ENCODE measurements at regions not wholly inside any gene's neighbourhood (a gene's known extent, or its start where the extent isn't known, plus 50 kb on each side); places are given as distances from the start of the nearest gene placed in this dataset.
"Not testable (repeated sequence)": the region's sequence is repeated elsewhere in the genome, so short reads cannot be mapped to it uniquely, and the experiment has no call there.

DNA sequence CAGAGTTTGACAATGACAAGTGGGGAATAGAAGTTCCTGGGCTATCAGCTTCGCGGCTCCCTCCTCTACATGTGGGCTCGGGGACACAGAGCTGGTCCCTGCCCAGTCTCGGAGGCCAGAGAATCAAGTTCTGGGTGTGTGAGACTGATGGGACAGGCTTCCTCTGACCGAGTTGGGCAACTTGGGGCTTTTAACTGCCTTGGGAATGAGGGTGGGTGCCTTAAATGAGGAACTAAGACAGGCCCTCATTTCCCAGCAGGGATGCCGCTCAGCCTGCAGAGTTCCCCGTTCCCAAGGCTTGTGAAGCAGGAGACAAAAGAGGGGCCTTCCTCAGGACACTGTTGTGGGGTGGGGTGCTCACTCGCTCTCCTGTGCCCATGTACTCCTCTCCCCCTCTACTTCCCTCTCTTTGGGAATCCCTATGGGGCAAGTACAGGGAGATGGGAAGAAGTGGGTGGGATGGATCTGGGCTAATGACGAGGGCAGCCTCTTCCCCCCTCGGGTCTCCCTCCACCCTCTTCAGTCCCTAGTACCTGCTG lies 290.2 kb downstream of the BCL2L11 start:
- ATAC-seq: peak in 1 of 2 donors; percentile 33
- intact Hi-C loops (cut with DNase I); DNase-seq: not testable (repeated sequence)

GRCh38 chr2:111411867-111412681 lies 291.4 kb downstream of the BCL2L11 start:
- intact Hi-C loops (cut with DNase I); DNase-seq: not testable (repeated sequence)
- peak; percentile 31 to 52 for ATAC-seq

DNA sequence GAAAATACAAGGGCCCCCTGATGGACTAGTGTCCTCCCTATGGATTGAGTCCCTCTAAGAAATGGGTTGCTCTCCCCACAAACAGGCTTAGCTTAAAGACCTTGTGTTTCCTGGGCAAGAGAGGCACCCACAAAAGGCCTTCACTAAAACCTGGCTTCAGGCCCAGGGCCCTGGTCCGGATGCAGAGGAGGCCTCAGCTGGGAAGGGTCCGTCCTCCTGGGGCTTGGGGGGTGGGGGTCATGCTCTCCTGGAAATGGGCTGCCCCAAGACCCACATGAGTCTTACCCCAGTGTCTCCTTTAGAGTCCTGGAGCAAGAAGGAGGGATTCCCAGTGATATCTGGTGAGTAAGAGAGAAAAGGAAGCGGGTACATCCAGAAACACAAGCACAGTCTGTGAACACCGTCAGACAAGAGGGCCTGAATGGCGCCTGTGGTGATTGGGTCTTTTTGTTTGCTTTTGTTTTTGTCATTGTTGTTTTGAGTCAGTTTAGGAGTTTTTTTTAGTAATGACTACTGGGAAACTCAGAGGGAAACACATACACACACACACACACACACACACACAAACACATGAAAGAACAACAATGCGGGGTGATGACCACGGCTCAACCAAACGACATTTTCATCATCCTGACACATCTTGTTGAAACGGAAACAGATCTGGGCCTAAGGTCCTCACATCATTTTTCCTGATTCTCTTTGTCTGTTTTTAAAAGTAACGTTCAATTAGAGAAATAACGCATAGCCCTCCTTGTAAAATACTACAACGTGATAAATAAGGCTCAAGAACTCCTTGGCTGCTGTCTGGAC lies 292.3 kb downstream of the BCL2L11 start:
- DNase-seq; ATAC-seq; intact Hi-C loops (cut with DNase I): not testable (repeated sequence)

- DNase-seq; ATAC-seq; intact Hi-C loops (cut with DNase I): not testable (repeated sequence)
Measured at GRCh38 chr2:111413950-111414349, 293.2 kb downstream of the BCL2L11 start.

DNA sequence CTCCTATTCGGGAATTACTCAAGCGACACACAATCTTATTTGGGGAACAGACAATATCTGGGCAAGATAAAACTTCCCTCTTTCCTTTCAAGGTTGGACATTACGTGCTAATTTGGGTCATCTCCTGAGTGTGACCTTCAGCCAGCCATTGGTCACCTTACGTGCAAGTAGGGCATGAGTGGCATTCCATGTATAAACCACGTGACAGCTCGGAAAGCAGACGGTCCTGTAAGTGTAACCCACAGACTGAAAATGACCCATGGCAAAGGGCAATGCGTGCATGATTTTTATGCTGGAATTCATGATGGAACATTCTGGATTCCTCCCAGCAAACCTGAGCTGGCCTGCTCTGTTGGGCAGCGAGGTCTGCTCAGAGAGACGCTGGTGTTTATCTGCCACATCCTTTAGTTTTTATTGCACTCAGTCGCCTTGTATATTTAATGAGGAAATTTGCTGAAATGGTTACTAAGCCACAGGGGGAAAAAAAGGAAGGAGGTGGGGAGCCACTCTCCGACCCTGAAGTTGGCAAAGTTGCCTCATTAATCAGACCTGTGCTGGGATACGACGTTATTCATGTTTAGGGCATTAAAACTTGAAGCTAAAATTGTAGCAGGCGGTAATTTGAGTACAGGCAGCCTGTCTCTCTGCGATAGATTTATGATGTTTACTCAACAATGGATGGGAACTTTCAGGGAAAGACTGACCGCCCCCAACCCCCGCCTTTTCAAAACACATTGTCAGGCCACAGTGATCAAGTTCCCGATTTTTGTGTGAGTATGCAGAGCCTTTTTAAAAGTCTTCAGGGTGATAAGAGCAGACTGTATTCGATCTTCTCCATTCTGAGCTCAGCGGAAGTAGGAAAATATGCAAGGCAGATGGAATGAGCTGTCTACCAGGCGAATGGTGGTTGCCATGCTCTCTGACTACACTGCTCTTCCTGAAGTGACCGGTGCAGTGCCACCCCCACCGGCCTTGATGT lies 295.3 kb downstream of the BCL2L11 start:
- DNase-seq; intact Hi-C loops (cut with DNase I): not testable (repeated sequence)
- ATAC-seq: peak in 1 of 2 donors; percentile 4

GRCh38 chr2:111417026-111417425 lies 296.3 kb downstream of the BCL2L11 start:
- ATAC-seq; intact Hi-C loops (cut with DNase I); DNase-seq: not testable (repeated sequence)

GRCh38 chr2:111418091-111418875 lies 297.6 kb downstream of the BCL2L11 start:
- ATAC-seq; intact Hi-C loops (cut with DNase I); DNase-seq: not testable (repeated sequence)

DNA sequence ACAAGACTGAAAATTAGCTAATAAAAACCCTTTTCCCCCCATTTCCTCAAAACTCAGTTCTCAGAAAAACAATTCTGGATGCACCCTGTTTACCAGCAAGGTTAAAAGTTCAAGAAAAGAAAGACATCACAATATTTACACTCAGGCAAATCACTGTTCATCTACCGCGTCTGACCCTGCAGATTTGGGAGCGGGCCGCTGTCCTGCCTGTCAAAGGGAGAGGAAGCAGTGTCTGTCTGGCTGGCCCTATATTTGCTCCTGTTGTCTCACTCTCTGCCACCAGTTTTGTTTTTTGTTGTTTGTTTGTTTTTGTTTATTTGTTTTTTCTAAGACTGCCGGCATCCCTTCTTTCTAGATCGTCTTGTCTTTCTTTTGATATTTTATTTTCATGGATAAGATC lies 299.4 kb downstream of the BCL2L11 start:
- DNase-seq; intact Hi-C loops (cut with DNase I); ATAC-seq: not testable (repeated sequence)

- DNase-seq; intact Hi-C loops (cut with DNase I); ATAC-seq: not testable (repeated sequence)
Measured at GRCh38 chr2:111420835-111421234, 300.1 kb downstream of the BCL2L11 start.

- ATAC-seq: peak in 1 of 2 donors; percentile 7
- DNase-seq; intact Hi-C loops (cut with DNase I): not testable (repeated sequence)
Measured at GRCh38 chr2:111421949-111422348, 301.2 kb downstream of the BCL2L11 start.

- intact Hi-C loops (cut with DNase I); ATAC-seq; DNase-seq: not testable (repeated sequence)
Measured at GRCh38 chr2:111422562-111422961, 301.8 kb downstream of the BCL2L11 start.

DNA sequence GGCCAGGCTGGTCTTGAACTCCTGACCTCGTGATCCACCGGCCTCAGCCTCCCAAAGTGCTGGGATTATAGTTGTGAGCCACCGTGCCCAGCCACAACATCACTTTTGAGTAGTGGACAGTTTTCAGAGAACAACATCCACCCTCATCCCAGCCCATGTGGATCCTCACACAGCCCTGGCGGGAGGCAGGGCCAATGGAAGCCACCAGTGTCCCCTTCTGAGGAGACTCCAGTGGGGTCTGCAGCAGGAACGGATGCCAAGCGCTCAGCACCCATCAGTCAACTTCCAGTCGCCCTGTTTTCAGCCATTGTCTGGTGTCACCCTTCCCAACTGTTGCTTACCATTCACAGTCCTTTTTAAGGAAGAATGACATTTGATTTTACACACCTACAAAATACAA lies 302.5 kb downstream of the BCL2L11 start:
- DNase-seq; intact Hi-C loops (cut with DNase I): not testable (repeated sequence)
- peak in 1 of 2 donors; percentile 8 for ATAC-seq

GRCh38 chr2:111424176-111424575 lies 303.5 kb downstream of the BCL2L11 start:
- intact Hi-C loops (cut with DNase I); ATAC-seq; DNase-seq: not testable (repeated sequence)

DNA sequence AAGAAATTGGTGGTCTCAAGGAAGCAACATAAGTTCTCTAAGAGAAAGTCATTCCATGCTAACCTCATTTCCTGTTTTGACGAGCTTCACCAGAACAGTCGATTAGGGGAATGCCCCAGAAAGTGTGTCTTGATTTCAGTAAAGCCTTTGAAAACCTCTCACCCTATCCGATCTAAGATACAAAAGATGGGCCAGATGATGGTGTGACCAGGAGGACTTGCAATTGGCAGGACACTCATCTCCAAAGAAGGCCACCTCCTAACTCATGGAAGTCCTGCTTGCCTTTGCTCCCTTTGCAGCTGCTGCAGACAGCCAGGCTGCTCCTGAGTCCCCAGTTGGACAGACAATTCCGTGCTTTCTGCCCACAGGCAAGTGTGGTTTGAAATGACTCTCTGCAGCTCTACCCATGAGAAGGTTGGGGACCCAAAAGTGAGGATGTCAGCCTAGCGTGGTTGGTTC lies 304.2 kb downstream of the BCL2L11 start:
- intact Hi-C loops (cut with DNase I); DNase-seq; ATAC-seq: not testable (repeated sequence)

- ATAC-seq; DNase-seq; intact Hi-C loops (cut with DNase I): not testable (repeated sequence)
Measured at GRCh38 chr2:111425789-111426201, 305.1 kb downstream of the BCL2L11 start.

DNA sequence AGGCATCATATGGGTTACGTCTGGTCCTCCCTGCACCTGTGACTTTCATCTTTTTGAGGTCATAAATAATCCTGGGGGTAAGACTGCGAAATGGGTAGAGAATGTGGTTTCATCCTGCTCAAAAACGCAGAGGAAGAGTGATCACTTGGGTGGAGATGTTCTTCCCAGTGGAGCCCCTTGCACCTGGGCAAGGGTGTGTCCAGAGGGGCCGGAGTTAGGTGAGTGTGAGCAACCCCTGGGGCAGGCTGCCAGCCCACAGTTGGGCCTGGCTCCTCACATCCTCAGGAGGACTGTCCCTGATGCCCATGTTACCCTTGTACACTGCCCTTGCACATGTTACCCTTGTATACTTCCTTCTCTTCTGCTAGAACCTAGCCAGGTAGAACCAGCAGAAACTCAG lies 306.6 kb downstream of the BCL2L11 start:
- ATAC-seq; DNase-seq; intact Hi-C loops (cut with DNase I): not testable (repeated sequence)

GRCh38 chr2:111428915-111429314 lies 308.2 kb downstream of the BCL2L11 start:
- intact Hi-C loops (cut with DNase I); ATAC-seq: not testable (repeated sequence)

More at GRCh38 chr2:111428915-111429314, 308.2 kb downstream of the BCL2L11 start:
- not testable (repeated sequence) for DNase-seq
